HL-60 (cell line): ENCODE measurements at regions not wholly inside any gene's neighbourhood (a gene's known extent, or its start where the extent isn't known, plus 50 kb on each side); places are given as distances from the start of the nearest gene placed in this dataset.

Experiments
- DNase-seq, 2 experiments: peaks; one replicate each; pipeline ENCODE4 v3.0.0-alpha.2; 2010 to 2020; ENCODE audit warnings: low read depth in 1 of 2, low spot score in 1 of 2
- H3K27ac ChIP-seq: fragments of 250-450 bp; sonication (Bioruptor Pico); replicated peaks from 2 replicates; pipeline ENCODE4 v1.5.1; 2020; ENCODE audit warnings: mild to moderate bottlenecking, moderate library complexity
- H3K27me3 ChIP-seq: fragments of 250-450 bp; sonication (Bioruptor Pico); 2 replicates; pipeline ENCODE4 v1.5.1; 2021; ENCODE audit warnings: mild to moderate bottlenecking, moderate library complexity; ENCODE audit not compliant: insufficient read depth, poor library complexity, severe bottlenecking
- H3K4me3 ChIP-seq: replicated peaks from 2 replicates; pipeline ENCODE4 v1.5.1; 2011; ENCODE audit warnings: mild to moderate bottlenecking, control low read depth, low read length; ENCODE audit not compliant: insufficient read depth
- GABPA ChIP-seq: IDR thresholded peaks from 2 replicates; pipeline ENCODE4 v1.6.1; 2012; ENCODE audit warnings: low read depth
- POLR2AphosphoS5 ChIP-seq: IDR thresholded peaks from 2 replicates; pipeline ENCODE4 v1.6.1; 2012; ENCODE audit warnings: low read depth
- SPI1 ChIP-seq: IDR thresholded peaks from 2 replicates; pipeline ENCODE4 v1.6.1; 2012; ENCODE audit warnings: low read depth, mild to moderate bottlenecking, borderline replicate concordance
- TF ChIP-seq, protein P1 (sequence below): IDR thresholded peaks from 2 replicates; pipeline ENCODE4 v1.6.1; 2012; ENCODE audit warnings: low read depth; ENCODE audit not compliant: insufficient replicate concordance
- TF ChIP-seq, protein P2 (sequence below): IDR thresholded peaks from one replicate; pipeline ENCODE4 v1.5.1; 2011; ENCODE audit warnings: low read length, control low read depth, inconsistent platforms; ENCODE audit not compliant: insufficient read depth

- Histone ChIP-seq H3K4me3 (no peak overlapping the region), H3K27ac (no peak overlapping the region), H3K27me3 (no peaks in the 10 kb centered on the region)
- TF ChIP-seq POLR2AphosphoS5 (no peak), GABPA (no peak), SPI1 (no peak)
- DNase-seq, result no peak
Measured at GRCh38 chr11:115912484-115912945, 408.3 kb upstream of the CADM1 start.

- Histone ChIP-seq H3K4me3 (no peak overlapping the region), H3K27me3 (no peaks in the 10 kb centered on the region), H3K27ac (no peak overlapping the region)
- DNase-seq, result no peak
- TF ChIP-seq SPI1, result no peak
- no peak for TF ChIP-seq GABPA
- TF ChIP-seq, protein P1, sequence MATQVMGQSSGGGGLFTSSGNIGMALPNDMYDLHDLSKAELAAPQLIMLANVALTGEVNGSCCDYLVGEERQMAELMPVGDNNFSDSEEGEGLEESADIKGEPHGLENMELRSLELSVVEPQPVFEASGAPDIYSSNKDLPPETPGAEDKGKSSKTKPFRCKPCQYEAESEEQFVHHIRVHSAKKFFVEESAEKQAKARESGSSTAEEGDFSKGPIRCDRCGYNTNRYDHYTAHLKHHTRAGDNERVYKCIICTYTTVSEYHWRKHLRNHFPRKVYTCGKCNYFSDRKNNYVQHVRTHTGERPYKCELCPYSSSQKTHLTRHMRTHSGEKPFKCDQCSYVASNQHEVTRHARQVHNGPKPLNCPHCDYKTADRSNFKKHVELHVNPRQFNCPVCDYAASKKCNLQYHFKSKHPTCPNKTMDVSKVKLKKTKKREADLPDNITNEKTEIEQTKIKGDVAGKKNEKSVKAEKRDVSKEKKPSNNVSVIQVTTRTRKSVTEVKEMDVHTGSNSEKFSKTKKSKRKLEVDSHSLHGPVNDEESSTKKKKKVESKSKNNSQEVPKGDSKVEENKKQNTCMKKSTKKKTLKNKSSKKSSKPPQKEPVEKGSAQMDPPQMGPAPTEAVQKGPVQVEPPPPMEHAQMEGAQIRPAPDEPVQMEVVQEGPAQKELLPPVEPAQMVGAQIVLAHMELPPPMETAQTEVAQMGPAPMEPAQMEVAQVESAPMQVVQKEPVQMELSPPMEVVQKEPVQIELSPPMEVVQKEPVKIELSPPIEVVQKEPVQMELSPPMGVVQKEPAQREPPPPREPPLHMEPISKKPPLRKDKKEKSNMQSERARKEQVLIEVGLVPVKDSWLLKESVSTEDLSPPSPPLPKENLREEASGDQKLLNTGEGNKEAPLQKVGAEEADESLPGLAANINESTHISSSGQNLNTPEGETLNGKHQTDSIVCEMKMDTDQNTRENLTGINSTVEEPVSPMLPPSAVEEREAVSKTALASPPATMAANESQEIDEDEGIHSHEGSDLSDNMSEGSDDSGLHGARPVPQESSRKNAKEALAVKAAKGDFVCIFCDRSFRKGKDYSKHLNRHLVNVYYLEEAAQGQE, result no peak
- TF ChIP-seq, protein P2, sequence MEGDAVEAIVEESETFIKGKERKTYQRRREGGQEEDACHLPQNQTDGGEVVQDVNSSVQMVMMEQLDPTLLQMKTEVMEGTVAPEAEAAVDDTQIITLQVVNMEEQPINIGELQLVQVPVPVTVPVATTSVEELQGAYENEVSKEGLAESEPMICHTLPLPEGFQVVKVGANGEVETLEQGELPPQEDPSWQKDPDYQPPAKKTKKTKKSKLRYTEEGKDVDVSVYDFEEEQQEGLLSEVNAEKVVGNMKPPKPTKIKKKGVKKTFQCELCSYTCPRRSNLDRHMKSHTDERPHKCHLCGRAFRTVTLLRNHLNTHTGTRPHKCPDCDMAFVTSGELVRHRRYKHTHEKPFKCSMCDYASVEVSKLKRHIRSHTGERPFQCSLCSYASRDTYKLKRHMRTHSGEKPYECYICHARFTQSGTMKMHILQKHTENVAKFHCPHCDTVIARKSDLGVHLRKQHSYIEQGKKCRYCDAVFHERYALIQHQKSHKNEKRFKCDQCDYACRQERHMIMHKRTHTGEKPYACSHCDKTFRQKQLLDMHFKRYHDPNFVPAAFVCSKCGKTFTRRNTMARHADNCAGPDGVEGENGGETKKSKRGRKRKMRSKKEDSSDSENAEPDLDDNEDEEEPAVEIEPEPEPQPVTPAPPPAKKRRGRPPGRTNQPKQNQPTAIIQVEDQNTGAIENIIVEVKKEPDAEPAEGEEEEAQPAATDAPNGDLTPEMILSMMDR, result no peak
- no peak for TF ChIP-seq POLR2AphosphoS5
Measured at GRCh38 chr11:115911613-115912346, 407.6 kb upstream of the CADM1 start.

- H3K27ac ChIP-seq, result no peak overlapping the region
- no peak overlapping the region for H3K4me3 ChIP-seq
- no peak for TF ChIP-seq GABPA
- TF ChIP-seq POLR2AphosphoS5, result no peak
- TF ChIP-seq, protein P1, result no peak
- TF ChIP-seq SPI1, result no peak
- TF ChIP-seq, protein P2, result no peak
- H3K27me3 ChIP-seq, result no peaks in the 10 kb centered on the region
- no peak for DNase-seq
Measured at GRCh38 chr11:115910379-115910778, 406.2 kb upstream of the CADM1 start.

DNA sequence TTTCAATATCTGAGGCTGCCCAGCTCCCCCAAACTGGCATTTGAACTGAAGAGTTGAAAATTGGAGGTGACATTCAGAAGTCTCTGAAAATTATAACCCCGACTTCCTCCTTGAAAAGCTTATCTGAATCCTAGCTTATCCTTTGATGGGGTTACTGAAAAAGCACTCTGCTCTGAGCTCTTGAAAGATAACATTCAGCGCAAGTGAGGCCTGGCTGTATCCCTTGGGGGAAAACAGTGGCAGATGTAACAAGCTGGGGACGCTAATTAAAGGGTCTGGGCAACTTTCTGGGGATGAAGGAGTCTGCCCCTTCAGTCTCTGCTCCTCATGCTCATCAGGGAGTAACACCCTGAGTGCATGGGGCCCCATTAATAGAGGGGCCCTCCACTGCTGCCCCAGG is 402.0 kb upstream of the CADM1 start:
- TF ChIP-seq, protein P1, result no peak
- no peak for TF ChIP-seq GABPA
- no peak for TF ChIP-seq SPI1
- no peak for TF ChIP-seq POLR2AphosphoS5
- TF ChIP-seq, protein P2, result no peak
- Histone ChIP-seq H3K27me3 (no peaks in the 10 kb centered on the region), H3K27ac (no peak overlapping the region), H3K4me3 (no peak overlapping the region)
- no peak for DNase-seq
